GM19193 (cell line): ENCODE measurements at regions not wholly inside any gene's neighbourhood (a gene's known extent, or its start where the extent isn't known, plus 50 kb on each side); places are given as distances from the start of the nearest gene placed in this dataset.

Experiments
- POLR2A ChIP-seq: IDR thresholded peaks from 4 replicates; pipeline ENCODE4 v1.6.1; 2011; ENCODE audit not compliant: insufficient read depth, insufficient read length; ENCODE audit errors: extremely low read depth

DNA sequence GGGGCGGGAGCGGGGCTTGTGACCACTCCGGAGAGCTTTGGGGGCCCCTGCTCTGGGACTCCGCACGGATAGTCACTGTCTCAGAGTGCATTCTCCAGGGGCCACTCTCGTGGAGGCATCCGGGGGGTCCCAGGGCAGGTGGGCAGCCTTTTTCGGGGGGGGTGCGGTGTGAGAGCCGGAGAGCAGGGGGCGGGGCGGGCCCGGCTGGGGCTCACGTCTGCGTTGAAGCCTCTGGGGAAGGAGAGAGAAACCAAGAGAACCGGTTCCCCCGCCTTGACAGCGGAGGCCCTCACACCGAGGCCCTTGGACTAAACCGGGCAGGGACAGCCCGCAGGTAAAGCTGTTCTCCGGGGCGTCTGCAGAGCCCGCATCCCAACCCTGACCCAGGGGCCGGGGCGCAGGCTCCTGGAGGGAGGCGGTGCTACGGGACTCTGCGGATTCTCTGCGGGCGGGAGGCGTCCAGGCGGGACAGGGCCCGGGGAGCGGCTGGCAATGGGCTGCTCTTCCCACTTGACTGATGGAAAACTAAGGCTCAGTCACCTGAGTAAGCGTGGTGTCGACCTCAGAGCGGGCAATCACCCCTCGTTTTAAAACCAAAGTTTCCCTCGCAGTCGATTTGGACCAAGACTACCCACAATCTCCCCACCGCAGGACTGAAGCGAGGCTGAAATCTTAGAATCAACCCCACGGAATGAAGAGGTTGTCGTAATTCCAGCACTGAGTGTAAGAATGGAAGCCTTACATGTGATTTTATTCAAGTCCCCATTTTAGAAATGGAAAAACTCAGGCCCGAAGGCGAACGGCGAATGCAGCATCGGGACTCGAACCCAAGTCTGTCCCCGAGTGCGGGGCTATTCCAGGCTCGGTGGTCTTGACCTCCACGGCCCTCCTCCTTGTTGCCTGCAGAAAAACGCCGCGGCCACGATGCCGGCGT, 49.6 kb upstream of the AMZ2 start:
- no peak for TF ChIP-seq POLR2A
